DND-41 (cell line): ENCODE measurements at regions not wholly inside any gene's neighbourhood (a gene's known extent, or its start where the extent isn't known, plus 50 kb on each side); places are given as distances from the start of the nearest gene placed in this dataset.

Experiments used
- ATAC-seq: fragments of 200-7000 bp; cut with Tn5 transposase; 3 replicates; pipeline ENCODE4 v1.9.1; 2021; ENCODE audit warnings: low read depth; ENCODE audit not compliant: insufficient read depth
- DNase-seq: peaks from one replicate; pipeline ENCODE4 v3.0.0-alpha.2; 2020
- H2AFZ ChIP-seq: 2 replicates; pipeline ENCODE4 v1.6.0; 2012; ENCODE audit warnings: low read depth, low read length
- H3K27ac ChIP-seq: 2 replicates; pipeline ENCODE4 v1.5.1; 2012; ENCODE audit warnings: low read length, inconsistent platforms
- H3K27me3 ChIP-seq: fragments of 200-600 bp; sonication (generic); 2 replicates; pipeline ENCODE4 v1.6.0; 2012; ENCODE audit warnings: low read length, mild to moderate bottlenecking, inconsistent platforms; ENCODE audit not compliant: insufficient read depth, poor library complexity
- H3K36me3 ChIP-seq: 2 replicates; pipeline ENCODE4 v1.5.1; 2012; ENCODE audit warnings: low read length, inconsistent platforms; ENCODE audit not compliant: insufficient read depth
- H3K4me1 ChIP-seq: 2 replicates; pipeline ENCODE4 v1.5.1; 2012; ENCODE audit warnings: mild to moderate bottlenecking, low read length; ENCODE audit not compliant: insufficient read depth
- H3K4me2 ChIP-seq: 2 replicates; pipeline ENCODE4 v1.6.0; 2012; ENCODE audit warnings: mild to moderate bottlenecking, moderate library complexity, low read length, inconsistent platforms; ENCODE audit not compliant: insufficient read depth
- H3K4me3 ChIP-seq, 2 experiments: fragments of 200-600 bp in 1 of 2; shearing (Covaris generic) in 1 of 2; 2 replicates each; pipeline ENCODE4 v1.5.1; 2012 to 2016; ENCODE audit warnings: inconsistent platforms in 2 of 2, low read length in 2 of 2, mild to moderate bottlenecking in 2 of 2, low read depth in 1 of 2, moderate library complexity in 1 of 2
- H3K79me2 ChIP-seq: 2 replicates; pipeline ENCODE4 v1.6.0; 2012; ENCODE audit warnings: low read length, inconsistent platforms; ENCODE audit not compliant: insufficient read depth
- H3K9ac ChIP-seq: 2 replicates; pipeline ENCODE4 v1.6.0; 2012; ENCODE audit warnings: low read depth, mild to moderate bottlenecking, inconsistent platforms, low read length, moderate library complexity
- H3K9me3 ChIP-seq: 2 replicates; pipeline ENCODE4 v1.5.1; 2012; ENCODE audit warnings: low read length, moderate library complexity, mild to moderate bottlenecking, inconsistent platforms; ENCODE audit not compliant: insufficient read depth, severe bottlenecking
- H4K20me1 ChIP-seq: 2 replicates; pipeline ENCODE4 v1.6.0; 2012; ENCODE audit warnings: low read length; ENCODE audit not compliant: insufficient read depth
- CTCF ChIP-seq: IDR thresholded peaks from 2 replicates; pipeline ENCODE4 v1.5.1; 2012; ENCODE audit warnings: borderline replicate concordance, low read length, moderate library complexity, mild to moderate bottlenecking; ENCODE audit not compliant: poor library complexity, severe bottlenecking; ENCODE audit errors: extremely low read depth
- EZH2 ChIP-seq: IDR thresholded peaks from 3 replicates; pipeline ENCODE4 v1.6.1; 2012; ENCODE audit warnings: borderline replicate concordance, low read depth, mild to moderate bottlenecking, moderate library complexity, low read length, inconsistent platforms; ENCODE audit not compliant: severe bottlenecking

GRCh38 chr22:22817468-22818201, 70.0 kb upstream of the IGLL5 start:
- Histone ChIP-seq H3K4me2 (no peak overlapping the region), H2AFZ (no peak overlapping the region), H3K9ac (no peak overlapping the region), H3K27ac (peak overlapping the region; percentile 81), H3K79me2 (no peaks in the 10 kb centered on the region), H3K9me3 (no peaks in the 10 kb centered on the region), H3K27me3 (no peaks in the 10 kb centered on the region), H3K36me3 (no peaks in the 10 kb centered on the region), H3K4me1 (peaks cover 57% of the 10 kb centered on the region), H4K20me1 (0 out of 2 replicates have a peak, but pooled peaks cover 3% of the 10 kb centered on the region), H3K4me3 (no peak overlapping the region)
- ATAC-seq, result no peak
- no peak for DNase-seq
- TF ChIP-seq EZH2 (no peak), CTCF (peak; percentile 36)

GRCh38 chr22:22818202-22818538, 69.4 kb upstream of the IGLL5 start:
- H3K9me3 ChIP-seq, result no peaks in the 10 kb centered on the region
- no peaks in the 10 kb centered on the region for H3K79me2 ChIP-seq
- no peak overlapping the region for H3K4me2 ChIP-seq
- 0 out of 2 replicates have a peak, but pooled peaks cover 3% of the 10 kb centered on the region for H4K20me1 ChIP-seq
- no peak overlapping the region for H3K9ac ChIP-seq
- H3K27me3 ChIP-seq, result no peaks in the 10 kb centered on the region
- TF ChIP-seq EZH2, result no peak
- TF ChIP-seq CTCF, result no peak
- H3K36me3 ChIP-seq, result no peaks in the 10 kb centered on the region
- H3K4me3 ChIP-seq, result no peak overlapping the region
- DNase-seq (no peak), ATAC-seq (no peak)
- H3K4me1 ChIP-seq, result peaks cover 63% of the 10 kb centered on the region
- H2AFZ ChIP-seq, result no peak overlapping the region
- H3K27ac ChIP-seq, result peak overlapping the region; percentile 81

- Histone ChIP-seq H3K27ac (peak overlapping the region; percentile 81), H4K20me1 (0 out of 2 replicates have a peak, but pooled peaks cover 3% of the 10 kb centered on the region)
These were observed 68.5 kb upstream of the IGLL5 start for GRCh38 chr22:22818861-22819855.

More at GRCh38 chr22:22818861-22819855, 68.5 kb upstream of the IGLL5 start:
- ATAC-seq (peak; percentile 85), DNase-seq (peak; percentile 82)
- TF ChIP-seq CTCF (no peak), EZH2 (no peak)
- peak overlapping the region; percentile 11; the same call in 1 of the 2 replicates for H3K9ac ChIP-seq
- no peaks in the 10 kb centered on the region for H3K9me3 ChIP-seq
- no peak overlapping the region for H2AFZ ChIP-seq
- H3K4me2 ChIP-seq, result peak overlapping the region; percentile 12; the same call in 1 of the 2 replicates
- no peaks in the 10 kb centered on the region for H3K36me3 ChIP-seq
- H3K79me2 ChIP-seq, result no peaks in the 10 kb centered on the region
- H3K4me1 ChIP-seq, result peaks cover 73% of the 10 kb centered on the region
- no peaks in the 10 kb centered on the region for H3K27me3 ChIP-seq
- H3K4me3 ChIP-seq, result no peak overlapping the region
